Calu3 (cell line): ENCODE measurements at regions not wholly inside any gene's neighbourhood (a gene's known extent, or its start where the extent isn't known, plus 50 kb on each side); places are given as distances from the start of the nearest gene placed in this dataset.

Experiments
- BruUV-seq: library from RNA; stranded (reverse); fragments of 400-500 nt; replicated peaks from 2 replicates; lab custom pipeline; 2021; lab: Mats Ljungman, UMichigan
- CTCF ChIA-PET: fragments of 300-600 bp; sonication (Branson Sonifier 250); formaldehyde crosslinking; loops from one replicate; lab custom pipeline; 2022; ENCODE audit warnings: antibody characterized with exemption; lab: Charles Lee
- DNase-seq: peaks from one replicate; pipeline ENCODE4 v3.0.0; 2022
- H3K27ac Mint-ChIP-seq: one replicate; pipeline ENCODE4 v1.8.0; 2022; ENCODE audit warnings: mixed read lengths; ENCODE audit not compliant: unreplicated experiment
- H3K27me3 Mint-ChIP-seq: one replicate; pipeline ENCODE4 v1.8.0; 2022; ENCODE audit warnings: mixed read lengths; ENCODE audit not compliant: unreplicated experiment
- H3K36me3 Mint-ChIP-seq: one replicate; pipeline ENCODE4 v1.8.0; 2022; ENCODE audit warnings: mild to moderate bottlenecking, moderate library complexity, mixed read lengths; ENCODE audit not compliant: insufficient read depth, unreplicated experiment
- H3K4me1 Mint-ChIP-seq: one replicate; pipeline ENCODE4 v1.8.0; 2022; ENCODE audit warnings: mild to moderate bottlenecking, low read depth, mixed read lengths; ENCODE audit not compliant: unreplicated experiment
- H3K4me3 Mint-ChIP-seq: one replicate; pipeline ENCODE4 v1.8.0; 2022; ENCODE audit warnings: mild to moderate bottlenecking, low read depth, moderate library complexity, mixed read lengths; ENCODE audit not compliant: unreplicated experiment
- H3K9me3 Mint-ChIP-seq: one replicate; pipeline ENCODE4 v1.8.0; 2022; ENCODE audit warnings: low read depth, mixed read lengths; ENCODE audit not compliant: unreplicated experiment
- CTCF ChIP-seq: fragments of 200-600 bp; IDR thresholded peaks from one replicate; pipeline ENCODE4 v1.8.0; 2022; ENCODE audit warnings: antibody characterized with exemption; ENCODE audit not compliant: unreplicated experiment
- intact Hi-C: fragments of 100-400 bp; cut with micrococcal nuclease; formaldehyde crosslinking; loops from one replicate; pipeline ENCODE4 v1.10.0; 2022; ENCODE audit not compliant: unreplicated experiment

GRCh38 chr18:21958707-21959450, 210.5 kb upstream of the GATA6 start:
- no peaks in the 10 kb centered on the region for H3K4me1 Mint-ChIP-seq
- CTCF ChIA-PET: interaction anchor here (1.4 kb wide), 1 partner anchor 323 kb away, joined by 3 read pairs; no protein-coding TSS in a partner anchor
- no peaks in the 10 kb centered on the region for H3K27me3 Mint-ChIP-seq
- intact Hi-C loops: loop anchor here (5.0 kb wide), 1 partner anchor 47 kb away; no protein-coding TSS in a partner anchor
- no peak for TF ChIP-seq CTCF
- no peaks in the 10 kb centered on the region for H3K36me3 Mint-ChIP-seq
- H3K9me3 Mint-ChIP-seq: no peaks in the 10 kb centered on the region
- no TSS peak for BruUV-seq
- no peak for DNase-seq
- H3K27ac Mint-ChIP-seq: no peak overlapping the region
- H3K4me3 Mint-ChIP-seq: no peak overlapping the region

- DNase-seq: no peak
- TF ChIP-seq CTCF: no peak
- Mint-ChIP-seq H3K9me3 (no peaks in the 10 kb centered on the region), H3K4me3 (no peak overlapping the region), H3K36me3 (no peaks in the 10 kb centered on the region), H3K27ac (no peak overlapping the region), H3K27me3 (no peaks in the 10 kb centered on the region), H3K4me1 (no peaks in the 10 kb centered on the region)
- CTCF ChIA-PET: no interaction called here
- intact Hi-C loops: no loop called here
- BruUV-seq: no TSS peak
These were observed 209.2 kb upstream of the GATA6 start for GRCh38 chr18:21960189-21960588.

- H3K36me3 Mint-ChIP-seq: no peaks in the 10 kb centered on the region
- no peak overlapping the region for H3K27ac Mint-ChIP-seq
- no peaks in the 10 kb centered on the region for H3K9me3 Mint-ChIP-seq
- BruUV-seq: no TSS peak
- intact Hi-C loops: no loop called here
- no peaks in the 10 kb centered on the region for H3K27me3 Mint-ChIP-seq
- TF ChIP-seq CTCF: no peak
- CTCF ChIA-PET: no interaction called here
- H3K4me3 Mint-ChIP-seq: no peak overlapping the region
- H3K4me1 Mint-ChIP-seq: no peaks in the 10 kb centered on the region
- no peak for DNase-seq
These were observed 206.1 kb upstream of the GATA6 start for GRCh38 chr18:21963336-21963735.

GRCh38 chr18:21968338-21968737, 201.1 kb upstream of the GATA6 start:
- Mint-ChIP-seq H3K36me3 (no peaks in the 10 kb centered on the region), H3K27me3 (no peaks in the 10 kb centered on the region), H3K4me1 (no peaks in the 10 kb centered on the region), H3K9me3 (no peaks in the 10 kb centered on the region), H3K4me3 (no peak overlapping the region), H3K27ac (no peak overlapping the region)
- CTCF ChIA-PET: no interaction called here
- DNase-seq: no peak
- no peak for TF ChIP-seq CTCF
- no TSS peak for BruUV-seq
- intact Hi-C loops: no loop called here
